Body of pancreas (tissue), 4 donors: ENCODE measurements at regions not wholly inside any gene's neighbourhood (a gene's known extent, or its start where the extent isn't known, plus 50 kb on each side); places are given as distances from the start of the nearest gene placed in this dataset.
"Not testable (repeated sequence)": the region's sequence is repeated elsewhere in the genome, so short reads cannot be mapped to it uniquely, and the experiment has no call there.

ENCODE experiments used
- POLR2A ChIP-seq, 3 donors: fragments of 450-650 bp; IDR thresholded peaks; one replicate each; pipeline ENCODE4 v1.6.1; 2016; ENCODE audit warnings: antibody characterized with exemption in 3 of 3, mild to moderate bottlenecking in 2 of 3
- TF ChIP-seq, protein P1 (sequence below), 7 experiments: fragments of 450-650 bp in 4 of 7; fragments of 200-600 bp in 3 of 7; sonication (generic) in 3 of 7; IDR thresholded peaks; one replicate each; pipeline ENCODE4 v1.5.1; 2016 to 2019; ENCODE audit warnings: antibody characterized with exemption in 7 of 7

DNA sequence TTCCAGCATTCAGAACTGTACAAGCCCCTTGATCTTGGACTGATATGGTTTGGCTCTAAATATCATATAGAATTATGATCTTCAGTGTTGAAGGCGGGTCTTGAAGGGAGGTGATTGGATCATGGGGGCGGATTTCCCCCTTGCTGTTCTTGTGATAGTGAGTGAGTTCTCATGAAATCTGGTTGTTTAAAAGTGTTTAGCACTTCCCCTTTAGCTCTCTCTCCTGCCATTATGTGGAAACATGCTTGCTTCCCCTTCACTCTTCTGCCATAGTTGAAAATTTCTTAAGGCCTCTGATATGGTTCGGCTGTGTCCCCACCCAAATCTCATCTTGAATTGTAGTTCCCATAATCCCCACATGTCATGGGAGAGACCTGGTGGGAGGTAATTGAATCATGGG lies 305.3 kb upstream of the CYRIA start:
- TF ChIP-seq, protein P1, sequence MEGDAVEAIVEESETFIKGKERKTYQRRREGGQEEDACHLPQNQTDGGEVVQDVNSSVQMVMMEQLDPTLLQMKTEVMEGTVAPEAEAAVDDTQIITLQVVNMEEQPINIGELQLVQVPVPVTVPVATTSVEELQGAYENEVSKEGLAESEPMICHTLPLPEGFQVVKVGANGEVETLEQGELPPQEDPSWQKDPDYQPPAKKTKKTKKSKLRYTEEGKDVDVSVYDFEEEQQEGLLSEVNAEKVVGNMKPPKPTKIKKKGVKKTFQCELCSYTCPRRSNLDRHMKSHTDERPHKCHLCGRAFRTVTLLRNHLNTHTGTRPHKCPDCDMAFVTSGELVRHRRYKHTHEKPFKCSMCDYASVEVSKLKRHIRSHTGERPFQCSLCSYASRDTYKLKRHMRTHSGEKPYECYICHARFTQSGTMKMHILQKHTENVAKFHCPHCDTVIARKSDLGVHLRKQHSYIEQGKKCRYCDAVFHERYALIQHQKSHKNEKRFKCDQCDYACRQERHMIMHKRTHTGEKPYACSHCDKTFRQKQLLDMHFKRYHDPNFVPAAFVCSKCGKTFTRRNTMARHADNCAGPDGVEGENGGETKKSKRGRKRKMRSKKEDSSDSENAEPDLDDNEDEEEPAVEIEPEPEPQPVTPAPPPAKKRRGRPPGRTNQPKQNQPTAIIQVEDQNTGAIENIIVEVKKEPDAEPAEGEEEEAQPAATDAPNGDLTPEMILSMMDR (IDR thresholded peaks at IDR 0.05) = not testable (repeated sequence)
- not testable (repeated sequence) for TF ChIP-seq POLR2A (IDR thresholded peaks at IDR 0.05)
